Endodermal cell (in vitro differentiated cells): ENCODE measurements at regions not wholly inside any gene's neighbourhood (a gene's known extent, or its start where the extent isn't known, plus 50 kb on each side); places are given as distances from the start of the nearest gene placed in this dataset.

Experiments
- DNase-seq: peaks from one replicate; pipeline ENCODE4 v3.0.0-alpha.2; 2017
- H3K27ac ChIP-seq: 2 replicates; pipeline ENCODE4 v1.5.1; 2013; ENCODE audit warnings: mild to moderate bottlenecking, low read depth, low read length, moderate library complexity
- H3K27me3 ChIP-seq: 2 replicates; pipeline ENCODE4 v1.6.1; 2013; ENCODE audit warnings: mild to moderate bottlenecking, low read length, moderate library complexity; ENCODE audit not compliant: insufficient read depth, control insufficient read depth, poor library complexity, severe bottlenecking
- H3K36me3 ChIP-seq: 2 replicates; pipeline ENCODE4 v1.7.0; 2013; ENCODE audit warnings: mild to moderate bottlenecking, low read length, moderate library complexity; ENCODE audit not compliant: control insufficient read depth, insufficient read depth
- H3K4me1 ChIP-seq: one replicate; pipeline ENCODE4 v1.7.0; 2013; ENCODE audit warnings: low read length; ENCODE audit not compliant: control insufficient read depth, insufficient read depth
- H3K4me3 ChIP-seq: 2 replicates; pipeline ENCODE4 v1.5.1; 2013; ENCODE audit warnings: mild to moderate bottlenecking, low read length, moderate library complexity
- H3K9ac ChIP-seq: 2 replicates; pipeline ENCODE4 v1.6.1; 2013; ENCODE audit warnings: mild to moderate bottlenecking, low read length, moderate library complexity; ENCODE audit not compliant: poor library complexity, severe bottlenecking; ENCODE audit errors: extremely low read depth
- H3K9me3 ChIP-seq: 2 replicates; pipeline ENCODE4 v1.6.1; 2013; ENCODE audit warnings: mild to moderate bottlenecking, low read length, moderate library complexity; ENCODE audit not compliant: control insufficient read depth
- H3K27ac Mint-ChIP-seq: 2 replicates; pipeline ENCODE4 v1.8.0; 2020; ENCODE audit warnings: mixed read lengths
- H3K27me3 Mint-ChIP-seq: 2 replicates; pipeline ENCODE4 v1.8.0; 2021; ENCODE audit warnings: mild to moderate bottlenecking, mixed read lengths; ENCODE audit not compliant: insufficient read depth
- H3K36me3 Mint-ChIP-seq: 2 replicates; pipeline ENCODE4 v1.8.0; 2020; ENCODE audit warnings: low read depth, mixed read lengths
- H3K4me1 Mint-ChIP-seq: 2 replicates; pipeline ENCODE4 v1.8.0; 2020; ENCODE audit warnings: mixed read lengths
- H3K4me3 Mint-ChIP-seq: 2 replicates; pipeline ENCODE4 v1.8.0; 2020; ENCODE audit warnings: mild to moderate bottlenecking, moderate library complexity, mixed read lengths
- H3K9me3 Mint-ChIP-seq: 2 replicates; pipeline ENCODE4 v1.8.0; 2020; ENCODE audit warnings: mild to moderate bottlenecking, mixed read lengths
- WGBS, 2 experiments: methylation state at CpG; one replicate each; pipeline versions ENCODE4 v1.1.5 to v1.1.7; 2013; ENCODE audit warnings: missing lambda C conversion rate in 2 of 2, mixed read lengths in 1 of 2; ENCODE audit not compliant: insufficient coverage in 1 of 2, insufficient read length in 1 of 2; 5-methylcytosine and 5-hydroxymethylcytosine counted together
- TF ChIP-seq, protein P1 (sequence below): fragments of 200-600 bp; sonication (generic); conservative IDR thresholded peaks from 2 replicates; pipeline ENCODE4 v1.5.0; 2021; ENCODE audit warnings: antibody characterized with exemption, mild to moderate bottlenecking

DNA sequence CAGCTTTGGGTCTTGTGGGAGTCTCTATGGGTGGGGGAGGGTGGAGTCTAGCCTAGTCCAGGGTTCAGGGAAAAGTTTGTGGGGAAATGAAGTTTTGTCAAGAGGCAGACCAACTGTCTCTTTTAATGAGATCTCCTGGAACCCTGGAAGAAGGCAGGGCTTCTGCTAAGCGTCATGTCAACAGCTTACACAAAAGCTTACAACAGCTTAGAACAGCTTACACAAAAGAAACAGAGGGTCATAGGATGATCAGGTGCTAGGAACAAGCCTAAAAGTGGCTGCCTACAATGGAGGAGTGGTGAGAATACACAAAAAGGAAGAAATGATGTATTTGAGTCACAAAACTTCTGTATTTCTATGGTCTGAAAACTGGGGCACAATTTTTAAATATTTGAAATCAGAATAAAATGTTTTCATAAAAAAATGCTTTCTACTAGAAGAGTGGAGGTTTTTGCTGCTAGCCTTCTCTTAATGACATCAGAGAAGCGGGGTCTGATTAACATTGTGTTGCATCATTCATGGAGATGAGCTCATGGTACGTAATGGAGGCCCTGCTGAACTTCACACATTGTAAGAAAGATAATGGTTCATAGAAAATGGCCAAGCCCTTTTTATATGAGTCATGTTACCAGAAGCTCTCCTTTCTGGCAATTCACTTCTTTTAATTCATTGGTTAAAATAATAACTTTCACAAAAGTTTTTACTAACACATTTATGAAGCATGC, 351.0 kb downstream of the PIK3C3 start:
- no peak for DNase-seq
- H3K36me3 Mint-ChIP-seq, result no peaks in the 10 kb centered on the region
- no peak overlapping the region for H3K27ac ChIP-seq
- H3K9me3 Mint-ChIP-seq, result peaks cover 17% of the 10 kb centered on the region
- H3K4me3 Mint-ChIP-seq, result no peak overlapping the region
- peaks cover 19% of the 10 kb centered on the region for H3K4me1 Mint-ChIP-seq
- WGBS, 2 experiments, result 93 to 94% methylated on average over 3 of the region's 3 CpGs
- peaks cover 26% of the 10 kb centered on the region for H3K9me3 ChIP-seq
- no peak overlapping the region for H3K4me3 ChIP-seq
- H3K27ac Mint-ChIP-seq, result no peak overlapping the region
- H3K27me3 Mint-ChIP-seq, result no peaks in the 10 kb centered on the region
- H3K9ac ChIP-seq, result no peak overlapping the region
- no peaks in the 10 kb centered on the region for H3K36me3 ChIP-seq
- peaks cover 3% of the 10 kb centered on the region for H3K4me1 ChIP-seq
- no peaks in the 10 kb centered on the region for H3K27me3 ChIP-seq
- TF ChIP-seq, protein P1, sequence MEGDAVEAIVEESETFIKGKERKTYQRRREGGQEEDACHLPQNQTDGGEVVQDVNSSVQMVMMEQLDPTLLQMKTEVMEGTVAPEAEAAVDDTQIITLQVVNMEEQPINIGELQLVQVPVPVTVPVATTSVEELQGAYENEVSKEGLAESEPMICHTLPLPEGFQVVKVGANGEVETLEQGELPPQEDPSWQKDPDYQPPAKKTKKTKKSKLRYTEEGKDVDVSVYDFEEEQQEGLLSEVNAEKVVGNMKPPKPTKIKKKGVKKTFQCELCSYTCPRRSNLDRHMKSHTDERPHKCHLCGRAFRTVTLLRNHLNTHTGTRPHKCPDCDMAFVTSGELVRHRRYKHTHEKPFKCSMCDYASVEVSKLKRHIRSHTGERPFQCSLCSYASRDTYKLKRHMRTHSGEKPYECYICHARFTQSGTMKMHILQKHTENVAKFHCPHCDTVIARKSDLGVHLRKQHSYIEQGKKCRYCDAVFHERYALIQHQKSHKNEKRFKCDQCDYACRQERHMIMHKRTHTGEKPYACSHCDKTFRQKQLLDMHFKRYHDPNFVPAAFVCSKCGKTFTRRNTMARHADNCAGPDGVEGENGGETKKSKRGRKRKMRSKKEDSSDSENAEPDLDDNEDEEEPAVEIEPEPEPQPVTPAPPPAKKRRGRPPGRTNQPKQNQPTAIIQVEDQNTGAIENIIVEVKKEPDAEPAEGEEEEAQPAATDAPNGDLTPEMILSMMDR, result no peak

DNA sequence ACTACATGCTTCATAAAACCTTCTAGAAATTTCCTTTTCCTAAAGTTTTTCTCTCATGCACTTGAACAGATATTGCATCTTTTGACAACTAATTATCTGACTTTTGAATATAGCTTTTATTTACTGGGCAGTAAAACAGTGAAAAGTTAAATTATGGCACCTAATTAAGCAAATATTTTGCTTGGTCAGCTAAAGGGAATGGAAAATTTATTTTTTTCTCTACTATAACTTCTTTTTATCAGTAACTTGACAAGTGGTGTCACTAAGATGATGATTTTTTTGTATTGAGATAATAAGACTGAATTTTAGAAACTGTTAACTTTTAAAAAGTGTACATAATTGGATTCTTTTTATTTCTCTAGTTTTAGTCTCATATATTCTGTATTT, 351.6 kb downstream of the PIK3C3 start:
- TF ChIP-seq, protein P1, result no peak
- Histone ChIP-seq H3K27me3 (no peaks in the 10 kb centered on the region), H3K4me1 (peaks cover 3% of the 10 kb centered on the region), H3K36me3 (no peaks in the 10 kb centered on the region), H3K9me3 (peaks cover 30% of the 10 kb centered on the region), H3K4me3 (no peak overlapping the region), H3K9ac (no peak overlapping the region), H3K27ac (no peak overlapping the region)
- no peak overlapping the region for H3K27ac Mint-ChIP-seq
- no peaks in the 10 kb centered on the region for H3K27me3 Mint-ChIP-seq
- H3K9me3 Mint-ChIP-seq, result peaks cover 17% of the 10 kb centered on the region
- no peak overlapping the region for H3K4me3 Mint-ChIP-seq
- no peak for DNase-seq
- H3K36me3 Mint-ChIP-seq, result no peaks in the 10 kb centered on the region
- peaks cover 23% of the 10 kb centered on the region for H3K4me1 Mint-ChIP-seq

DNA sequence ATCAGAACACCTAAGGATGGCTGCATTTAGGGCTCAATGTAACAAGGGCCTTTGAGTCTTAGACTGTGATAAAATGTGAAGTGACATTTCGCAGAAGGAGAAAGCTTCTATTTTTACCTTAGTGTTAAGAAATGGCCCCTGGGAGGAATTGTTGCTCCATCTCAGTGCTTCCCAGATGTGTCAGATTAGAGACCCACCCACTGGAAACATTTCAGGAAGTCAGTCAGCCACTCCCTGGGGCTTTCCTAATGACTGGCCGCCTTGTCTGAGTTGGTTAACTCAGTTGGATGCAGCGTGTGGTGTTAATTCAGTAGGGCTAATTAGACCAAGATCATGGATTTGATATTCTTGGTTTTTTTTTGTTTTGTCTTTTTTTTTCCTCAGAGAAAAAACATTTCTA, 355.9 kb downstream of the PIK3C3 start:
- no peak overlapping the region for H3K27ac ChIP-seq
- peaks cover 50% of the 10 kb centered on the region for H3K9me3 ChIP-seq
- Mint-ChIP-seq H3K27me3 (no peaks in the 10 kb centered on the region), H3K4me1 (peaks cover 14% of the 10 kb centered on the region), H3K36me3 (no peaks in the 10 kb centered on the region), H3K9me3 (peaks cover 23% of the 10 kb centered on the region), H3K4me3 (no peak overlapping the region), H3K27ac (no peak overlapping the region)
- peaks cover 3% of the 10 kb centered on the region for H3K4me1 ChIP-seq
- H3K36me3 ChIP-seq, result no peaks in the 10 kb centered on the region
- 58 to 67% methylated on average over 1 to 3 of the region's 3 CpGs for WGBS, 2 experiments
- TF ChIP-seq, protein P1, result no peak
- peak; percentile 60 for DNase-seq
- peak overlapping the region; percentile 53 for H3K4me3 ChIP-seq
- no peaks in the 10 kb centered on the region for H3K27me3 ChIP-seq
- H3K9ac ChIP-seq, result no peak overlapping the region
